Ishikawa (cell line): ENCODE measurements at regions not wholly inside any gene's neighbourhood (a gene's known extent, or its start where the extent isn't known, plus 50 kb on each side); places are given as distances from the start of the nearest gene placed in this dataset.

Source experiments
- CEBPB ChIP-seq: IDR thresholded peaks from 2 replicates; pipeline ENCODE4 v1.6.1; 2012
- EGR1 ChIP-seq: IDR thresholded peaks from 2 replicates; pipeline ENCODE4 v1.6.1; 2012
- TF ChIP-seq, protein P1 (sequence below): IDR thresholded peaks from 2 replicates; pipeline ENCODE4 v1.6.1; 2012; ENCODE audit warnings: low read depth, mild to moderate bottlenecking

DNA sequence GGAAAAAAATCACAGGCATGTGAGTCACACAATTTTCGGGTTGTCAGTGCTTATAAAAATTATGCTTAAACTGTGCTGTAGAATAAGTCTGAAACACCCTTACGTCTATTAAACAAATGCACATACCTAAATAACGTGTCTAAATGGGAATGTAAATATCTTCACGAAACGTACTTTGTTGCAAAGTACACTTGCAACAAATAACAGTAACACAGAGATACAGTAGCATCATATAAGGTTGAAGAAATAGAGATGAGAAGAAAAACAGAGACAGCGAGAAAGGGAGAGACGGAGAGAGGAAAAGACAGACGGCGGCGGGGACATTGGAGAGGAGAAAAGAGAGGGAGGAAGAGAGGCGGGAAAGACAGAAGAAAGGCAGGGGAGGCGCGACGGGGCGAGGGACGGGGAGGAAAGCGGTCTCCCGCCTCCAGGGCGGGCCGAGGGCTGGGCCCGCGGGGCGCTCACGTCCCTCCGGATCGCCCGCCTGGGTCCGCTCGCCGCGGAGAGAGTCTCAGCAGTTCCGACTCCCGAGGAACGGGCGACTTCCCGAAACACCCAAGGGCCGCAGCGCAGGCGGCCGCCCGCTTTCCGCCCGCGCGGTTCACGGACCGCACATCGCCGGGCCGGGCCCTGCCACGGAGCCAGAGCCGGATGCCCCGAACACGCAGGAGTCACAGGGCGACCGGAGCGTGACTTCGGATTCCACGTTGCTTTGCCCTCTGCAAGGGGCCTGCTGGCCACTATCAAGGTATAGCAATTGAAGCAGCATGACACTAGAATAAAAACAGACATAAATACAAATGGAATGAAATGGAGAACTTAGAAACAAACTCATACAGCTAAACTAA lies 153.4 kb downstream of the LMLN start:
- TF ChIP-seq, protein P1, sequence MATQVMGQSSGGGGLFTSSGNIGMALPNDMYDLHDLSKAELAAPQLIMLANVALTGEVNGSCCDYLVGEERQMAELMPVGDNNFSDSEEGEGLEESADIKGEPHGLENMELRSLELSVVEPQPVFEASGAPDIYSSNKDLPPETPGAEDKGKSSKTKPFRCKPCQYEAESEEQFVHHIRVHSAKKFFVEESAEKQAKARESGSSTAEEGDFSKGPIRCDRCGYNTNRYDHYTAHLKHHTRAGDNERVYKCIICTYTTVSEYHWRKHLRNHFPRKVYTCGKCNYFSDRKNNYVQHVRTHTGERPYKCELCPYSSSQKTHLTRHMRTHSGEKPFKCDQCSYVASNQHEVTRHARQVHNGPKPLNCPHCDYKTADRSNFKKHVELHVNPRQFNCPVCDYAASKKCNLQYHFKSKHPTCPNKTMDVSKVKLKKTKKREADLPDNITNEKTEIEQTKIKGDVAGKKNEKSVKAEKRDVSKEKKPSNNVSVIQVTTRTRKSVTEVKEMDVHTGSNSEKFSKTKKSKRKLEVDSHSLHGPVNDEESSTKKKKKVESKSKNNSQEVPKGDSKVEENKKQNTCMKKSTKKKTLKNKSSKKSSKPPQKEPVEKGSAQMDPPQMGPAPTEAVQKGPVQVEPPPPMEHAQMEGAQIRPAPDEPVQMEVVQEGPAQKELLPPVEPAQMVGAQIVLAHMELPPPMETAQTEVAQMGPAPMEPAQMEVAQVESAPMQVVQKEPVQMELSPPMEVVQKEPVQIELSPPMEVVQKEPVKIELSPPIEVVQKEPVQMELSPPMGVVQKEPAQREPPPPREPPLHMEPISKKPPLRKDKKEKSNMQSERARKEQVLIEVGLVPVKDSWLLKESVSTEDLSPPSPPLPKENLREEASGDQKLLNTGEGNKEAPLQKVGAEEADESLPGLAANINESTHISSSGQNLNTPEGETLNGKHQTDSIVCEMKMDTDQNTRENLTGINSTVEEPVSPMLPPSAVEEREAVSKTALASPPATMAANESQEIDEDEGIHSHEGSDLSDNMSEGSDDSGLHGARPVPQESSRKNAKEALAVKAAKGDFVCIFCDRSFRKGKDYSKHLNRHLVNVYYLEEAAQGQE: no peak
- no peak for TF ChIP-seq EGR1
- no peak for TF ChIP-seq CEBPB
